ENCODE measurements at regions not wholly inside any gene's neighbourhood (a gene's known extent, or its start where the extent isn't known, plus 50 kb on each side); places are given as distances from the start of the nearest gene placed in this dataset.
"Not testable (repeated sequence)": the region's sequence is repeated elsewhere in the genome, so short reads cannot be mapped to it uniquely, and the experiment has no call there.

DNA sequence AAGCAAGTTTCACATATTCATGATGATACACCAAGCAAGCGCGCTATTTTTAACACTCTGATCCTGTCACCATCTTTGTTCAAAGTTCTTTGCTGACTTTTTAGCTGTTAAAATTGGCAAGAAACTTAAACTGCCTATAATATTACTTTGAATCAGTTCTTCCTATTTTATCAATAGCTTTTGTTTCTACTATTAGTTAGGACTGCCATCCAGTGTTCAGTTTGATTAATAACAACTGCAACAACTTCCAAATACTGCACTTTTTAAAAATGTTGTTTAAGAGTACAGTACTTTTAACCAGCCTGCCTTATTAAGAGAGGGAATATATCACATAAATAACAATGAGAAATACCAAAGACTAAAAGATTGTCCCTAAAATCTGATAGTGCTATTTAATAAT lies 614.3 kb downstream of the FAM133A start:
- no peaks in the 10 kb centered on the region for H3K27me3 ChIP-seq (ENCODE audit: insufficient read depth, low read length)
- no peaks in the 10 kb centered on the region for H3K4me1 ChIP-seq (ENCODE audit: insufficient read depth, low read length)
- TF ChIP-seq, protein P1, sequence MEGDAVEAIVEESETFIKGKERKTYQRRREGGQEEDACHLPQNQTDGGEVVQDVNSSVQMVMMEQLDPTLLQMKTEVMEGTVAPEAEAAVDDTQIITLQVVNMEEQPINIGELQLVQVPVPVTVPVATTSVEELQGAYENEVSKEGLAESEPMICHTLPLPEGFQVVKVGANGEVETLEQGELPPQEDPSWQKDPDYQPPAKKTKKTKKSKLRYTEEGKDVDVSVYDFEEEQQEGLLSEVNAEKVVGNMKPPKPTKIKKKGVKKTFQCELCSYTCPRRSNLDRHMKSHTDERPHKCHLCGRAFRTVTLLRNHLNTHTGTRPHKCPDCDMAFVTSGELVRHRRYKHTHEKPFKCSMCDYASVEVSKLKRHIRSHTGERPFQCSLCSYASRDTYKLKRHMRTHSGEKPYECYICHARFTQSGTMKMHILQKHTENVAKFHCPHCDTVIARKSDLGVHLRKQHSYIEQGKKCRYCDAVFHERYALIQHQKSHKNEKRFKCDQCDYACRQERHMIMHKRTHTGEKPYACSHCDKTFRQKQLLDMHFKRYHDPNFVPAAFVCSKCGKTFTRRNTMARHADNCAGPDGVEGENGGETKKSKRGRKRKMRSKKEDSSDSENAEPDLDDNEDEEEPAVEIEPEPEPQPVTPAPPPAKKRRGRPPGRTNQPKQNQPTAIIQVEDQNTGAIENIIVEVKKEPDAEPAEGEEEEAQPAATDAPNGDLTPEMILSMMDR (IDR thresholded peaks at IDR 0.05; ENCODE audit: extremely low read depth, low read depth, low read length) = no peak
- no peaks in the 10 kb centered on the region for H3K36me3 ChIP-seq (ENCODE audit: insufficient read depth, low read length)
- no peak overlapping the region for H3K27ac ChIP-seq (ENCODE audit: low read depth, low read length)
- no peak for DNase-seq (ENCODE audit: insufficient read length, low spot score, missing footprints)
- H3K4me2 ChIP-seq (ENCODE audit: insufficient read depth, low read length) = no peak overlapping the region
- H3K9me3 ChIP-seq (ENCODE audit: low read depth, low read length) = no peaks in the 10 kb centered on the region
- H2AFZ ChIP-seq (ENCODE audit: low read length) = no peak overlapping the region
- H3K79me2 ChIP-seq (ENCODE audit: insufficient read depth, low read length) = no peaks in the 10 kb centered on the region
- no peak overlapping the region for H3K4me3 ChIP-seq (ENCODE audit: insufficient read depth, low read length)
- H4K20me1 ChIP-seq (ENCODE audit: insufficient read depth, low read length) = no peaks in the 10 kb centered on the region

DNA sequence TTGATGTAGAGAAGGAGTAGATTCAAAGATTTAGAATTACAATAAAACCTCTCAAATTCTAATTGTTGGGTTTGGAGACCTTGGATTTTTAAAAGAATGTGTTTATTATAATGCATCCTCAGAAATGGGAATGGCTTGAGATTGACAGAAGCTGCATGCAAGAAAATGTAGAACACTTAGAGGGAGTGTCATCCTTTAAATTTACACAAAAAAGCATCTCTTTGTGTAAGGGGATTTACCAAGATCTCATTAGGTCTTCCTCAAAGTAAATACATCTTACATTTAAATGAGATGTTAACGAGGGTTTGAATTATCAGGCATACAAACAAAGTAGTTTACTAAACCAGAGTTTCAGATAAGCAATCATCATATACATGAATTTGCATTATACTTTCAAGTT lies 615.0 kb downstream of the FAM133A start:
- Histone ChIP-seq H3K4me2 (ENCODE audit: insufficient read depth, low read length) (no peak overlapping the region), H3K9me3 (ENCODE audit: low read depth, low read length) (no peaks in the 10 kb centered on the region), H3K27ac (ENCODE audit: low read depth, low read length) (no peak overlapping the region), H3K36me3 (ENCODE audit: insufficient read depth, low read length) (no peaks in the 10 kb centered on the region), H4K20me1 (ENCODE audit: insufficient read depth, low read length) (no peaks in the 10 kb centered on the region), H2AFZ (ENCODE audit: low read length) (no peak overlapping the region), H3K79me2 (ENCODE audit: insufficient read depth, low read length) (no peaks in the 10 kb centered on the region), H3K4me3 (ENCODE audit: insufficient read depth, low read length) (no peak overlapping the region), H3K27me3 (ENCODE audit: insufficient read depth, low read length) (no peaks in the 10 kb centered on the region), H3K4me1 (ENCODE audit: insufficient read depth, low read length) (no peaks in the 10 kb centered on the region)
- no peak for DNase-seq (ENCODE audit: insufficient read length, low spot score, missing footprints)
- TF ChIP-seq, protein P1 (IDR thresholded peaks at IDR 0.05; ENCODE audit: extremely low read depth, low read depth, low read length) = no peak

DNA sequence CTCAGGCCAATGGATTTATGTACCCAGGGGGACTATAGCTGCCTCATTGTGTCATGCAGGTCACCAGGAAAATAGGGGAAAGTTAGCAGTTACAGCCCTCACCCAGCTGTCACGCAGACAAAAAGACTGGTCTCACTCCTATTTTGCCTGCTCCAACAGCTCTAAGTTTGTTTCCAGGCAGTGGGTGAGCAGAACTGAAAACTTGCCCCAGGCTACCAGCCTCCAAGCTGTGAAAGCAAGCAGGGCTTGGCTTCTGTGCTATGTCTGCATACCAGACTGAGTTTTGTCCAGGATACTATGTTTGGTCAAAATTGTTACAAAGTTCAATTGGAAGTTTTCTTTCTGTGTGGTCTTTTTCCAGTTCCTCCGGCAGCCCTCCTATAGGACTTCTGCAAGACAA lies 628.4 kb downstream of the FAM133A start:
- H3K9me3 ChIP-seq (ENCODE audit: low read depth, low read length) = no peaks in the 10 kb centered on the region

DNA sequence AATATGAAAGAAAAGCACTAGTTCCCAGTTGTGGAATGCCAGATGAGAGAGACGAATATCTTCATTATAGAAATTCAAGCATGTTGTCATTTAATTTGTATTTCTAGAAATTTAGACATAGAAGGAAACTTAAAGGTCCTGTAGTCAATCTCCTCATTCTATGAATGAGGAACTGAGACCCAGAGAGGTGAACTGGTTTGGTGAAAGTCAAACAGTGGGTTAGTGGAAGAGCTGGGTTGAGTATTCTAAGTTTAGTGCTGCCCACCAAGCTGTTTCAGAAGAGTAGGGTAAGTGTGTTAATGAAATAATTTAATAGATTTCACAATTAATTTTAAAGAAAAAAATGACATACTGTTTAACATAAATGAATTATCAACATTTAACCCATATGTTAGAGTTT lies 655.2 kb downstream of the FAM133A start:
- no peaks in the 10 kb centered on the region for H3K9me3 ChIP-seq (ENCODE audit: low read depth, low read length)
- H3K36me3 ChIP-seq (ENCODE audit: insufficient read depth, low read length) = no peaks in the 10 kb centered on the region
- H3K27ac ChIP-seq (ENCODE audit: low read depth, low read length) = no peak overlapping the region
- no peaks in the 10 kb centered on the region for H4K20me1 ChIP-seq (ENCODE audit: insufficient read depth, low read length)
- H3K4me2 ChIP-seq (ENCODE audit: insufficient read depth, low read length) = no peak overlapping the region
- TF ChIP-seq, protein P1 (IDR thresholded peaks at IDR 0.05; ENCODE audit: extremely low read depth, low read depth, low read length) = no peak
- H3K4me3 ChIP-seq (ENCODE audit: insufficient read depth, low read length) = no peak overlapping the region
- DNase-seq (ENCODE audit: insufficient read length, low spot score, missing footprints) = no peak
- H3K79me2 ChIP-seq (ENCODE audit: insufficient read depth, low read length) = no peaks in the 10 kb centered on the region
- no peak overlapping the region for H2AFZ ChIP-seq (ENCODE audit: low read length)
- H3K27me3 ChIP-seq (ENCODE audit: insufficient read depth, low read length) = no peaks in the 10 kb centered on the region
- H3K4me1 ChIP-seq (ENCODE audit: insufficient read depth, low read length) = no peaks in the 10 kb centered on the region

More for the DNA sequence above, 628.4 kb downstream of the FAM133A start:
- no peaks in the 10 kb centered on the region for H3K79me2 ChIP-seq (ENCODE audit: insufficient read depth, low read length)
- H3K27ac ChIP-seq (ENCODE audit: low read depth, low read length) = no peak overlapping the region
- DNase-seq (ENCODE audit: insufficient read length, low spot score, missing footprints) = no peak
- no peaks in the 10 kb centered on the region for H3K27me3 ChIP-seq (ENCODE audit: insufficient read depth, low read length)
- H3K4me3 ChIP-seq (ENCODE audit: insufficient read depth, low read length) = no peak overlapping the region
- no peak overlapping the region for H3K4me2 ChIP-seq (ENCODE audit: insufficient read depth, low read length)
- no peaks in the 10 kb centered on the region for H4K20me1 ChIP-seq (ENCODE audit: insufficient read depth, low read length)
- H3K36me3 ChIP-seq (ENCODE audit: insufficient read depth, low read length) = no peaks in the 10 kb centered on the region
- H2AFZ ChIP-seq (ENCODE audit: low read length) = no peak overlapping the region
- TF ChIP-seq, protein P1 (IDR thresholded peaks at IDR 0.05; ENCODE audit: extremely low read depth, low read depth, low read length) = no peak
- no peaks in the 10 kb centered on the region for H3K4me1 ChIP-seq (ENCODE audit: insufficient read depth, low read length)

DNA sequence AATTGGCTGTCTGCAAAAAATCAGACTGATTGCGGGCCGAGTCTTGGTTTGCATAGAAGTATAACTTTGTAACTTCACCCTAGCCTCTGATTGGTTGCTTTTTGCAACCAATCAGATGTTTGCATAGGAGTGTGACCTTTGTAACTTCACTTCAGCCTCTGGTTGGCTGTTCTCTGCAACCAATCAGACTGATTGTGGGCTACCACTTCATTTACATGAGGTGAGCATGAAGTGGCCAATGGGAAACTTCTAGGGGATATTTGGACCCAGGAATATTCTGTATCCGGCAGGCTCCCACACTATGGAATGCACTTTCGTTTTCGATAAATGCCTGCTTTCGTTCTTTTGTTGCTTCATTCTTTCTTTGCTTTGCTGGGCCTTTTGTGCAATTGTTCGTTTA lies 667.7 kb downstream of the FAM133A start:
- DNase-seq (ENCODE audit: insufficient read length, low spot score, missing footprints); H3K9me3 ChIP-seq (ENCODE audit: low read depth, low read length); H3K79me2 ChIP-seq (ENCODE audit: insufficient read depth, low read length); H4K20me1 ChIP-seq (ENCODE audit: insufficient read depth, low read length); H3K27me3 ChIP-seq (ENCODE audit: insufficient read depth, low read length); H3K4me2 ChIP-seq (ENCODE audit: insufficient read depth, low read length); H3K4me1 ChIP-seq (ENCODE audit: insufficient read depth, low read length); H2AFZ ChIP-seq (ENCODE audit: low read length); H3K27ac ChIP-seq (ENCODE audit: low read depth, low read length); H3K36me3 ChIP-seq (ENCODE audit: insufficient read depth, low read length); H3K4me3 ChIP-seq (ENCODE audit: insufficient read depth, low read length): not testable (repeated sequence)

All from osteoblast (primary cell).